ENCODE measurements at regions not wholly inside any gene's neighbourhood (a gene's known extent, or its start where the extent isn't known, plus 50 kb on each side); places are given as distances from the start of the nearest gene placed in this dataset.

DNA sequence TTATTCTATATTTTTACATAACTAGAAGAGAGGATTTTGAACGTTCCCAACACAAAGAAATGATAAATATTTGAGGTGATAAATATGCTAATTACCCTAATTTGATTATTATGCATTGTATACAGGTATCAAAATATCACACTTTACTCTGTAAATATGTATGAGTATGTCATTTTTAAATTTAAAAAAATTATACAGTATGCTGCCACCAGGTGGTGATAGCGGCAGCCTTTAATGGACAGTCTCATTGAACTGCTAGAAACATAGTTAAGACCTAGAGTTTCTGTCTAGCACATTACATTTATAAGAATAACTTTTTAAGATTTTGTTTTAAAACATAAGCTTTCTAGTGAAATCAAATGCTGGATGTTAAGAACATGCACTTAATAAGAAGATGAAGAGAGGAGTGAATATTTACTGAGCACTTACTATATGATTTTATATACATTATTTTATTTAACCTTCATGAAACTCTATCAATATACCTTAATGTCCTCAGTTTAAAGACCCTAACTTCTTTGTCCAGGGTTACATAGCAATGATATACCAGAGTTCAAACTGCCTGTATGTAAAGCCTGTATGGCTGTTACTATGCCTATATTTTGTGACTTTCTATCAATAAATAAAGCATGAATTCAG is 207.1 kb downstream of the NUF2 start:
- no peaks in the 10 kb centered on the region for H3K36me3 ChIP-seq (ENCODE audit: insufficient read depth, low read length, poor library complexity, severe bottlenecking)
- TF ChIP-seq CTCF (conservative IDR thresholded peaks at IDR 0.05; ENCODE audit: low read depth, low read length), result peak; percentile 77
- TF ChIP-seq EZH2 (IDR thresholded peaks at IDR 0.05; ENCODE audit: borderline replicate concordance, low read depth, low read length, poor library complexity, severe bottlenecking), result no peak
- H3K9me3 ChIP-seq (ENCODE audit: low read depth, low read length, poor library complexity, severe bottlenecking), result no peaks in the 10 kb centered on the region
- ChIA-PET CTCF (no interaction called here), POLR2A (ENCODE audit: low non-redundant PET) (no interaction called here)
- no peaks in the 10 kb centered on the region for H3K27me3 ChIP-seq (replicated peaks; ENCODE audit: insufficient read depth, low read depth, low read length, poor library complexity)
- BruUV-seq (replicated peaks), result no TSS peak
- H3K4me3 ChIP-seq (ENCODE audit: low read depth, low read length, poor library complexity, severe bottlenecking), result no peak overlapping the region
- H3K27ac ChIP-seq (ENCODE audit: low read depth, low read length, poor library complexity, severe bottlenecking), result peak overlapping the region; percentile 25
- intact Hi-C loops (cut with micrococcal nuclease; ENCODE audit: unreplicated experiment), result loop anchor here (2.0 to 5.0 kb wide), 2 partner anchors 117 to 168 kb away; no protein-coding TSS in a partner anchor
- H3K4me1 ChIP-seq (ENCODE audit: insufficient read depth, low read length, poor library complexity, severe bottlenecking), result peaks cover 19% of the 10 kb centered on the region
- peak; percentile 71 for DNase-seq (ENCODE audit: low spot score)

DNA sequence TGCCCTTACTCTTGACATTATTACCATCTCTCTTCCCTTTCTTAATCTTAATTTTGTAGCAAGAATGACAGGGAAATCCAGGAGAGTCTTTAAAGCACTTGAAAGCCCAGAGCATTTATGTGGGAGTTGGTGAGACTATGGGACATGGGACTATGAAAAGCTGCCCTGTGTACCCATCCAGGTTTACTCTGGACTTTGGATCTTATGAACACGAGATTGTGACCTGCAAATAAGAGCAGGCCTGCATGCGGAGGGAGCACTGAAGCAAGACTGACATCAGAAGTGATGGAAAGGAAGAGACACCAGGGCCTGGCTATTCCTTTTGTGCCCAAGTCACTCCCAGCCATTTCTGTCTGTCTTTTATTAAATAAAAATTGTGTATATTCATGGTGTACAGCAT is 209.6 kb downstream of the NUF2 start:
- Histone ChIP-seq H3K27me3 (replicated peaks; ENCODE audit: insufficient read depth, low read depth, low read length, poor library complexity) (no peaks in the 10 kb centered on the region), H3K36me3 (ENCODE audit: insufficient read depth, low read length, poor library complexity, severe bottlenecking) (no peaks in the 10 kb centered on the region), H3K9me3 (ENCODE audit: low read depth, low read length, poor library complexity, severe bottlenecking) (no peaks in the 10 kb centered on the region), H3K27ac (ENCODE audit: low read depth, low read length, poor library complexity, severe bottlenecking) (no peak overlapping the region), H3K4me1 (ENCODE audit: insufficient read depth, low read length, poor library complexity, severe bottlenecking) (peaks cover 28% of the 10 kb centered on the region), H3K4me3 (ENCODE audit: low read depth, low read length, poor library complexity, severe bottlenecking) (no peak overlapping the region)
- no TSS peak for BruUV-seq (replicated peaks)
- intact Hi-C loops (cut with micrococcal nuclease; ENCODE audit: unreplicated experiment), result loop anchor here (10.0 kb wide), 2 partner anchors 173 to 273 kb away; no protein-coding TSS in a partner anchor
- CTCF ChIA-PET, result no interaction called here
- TF ChIP-seq CTCF (conservative IDR thresholded peaks at IDR 0.05; ENCODE audit: low read depth, low read length) (no peak), EZH2 (IDR thresholded peaks at IDR 0.05; ENCODE audit: borderline replicate concordance, low read depth, low read length, poor library complexity, severe bottlenecking) (no peak)
- POLR2A ChIA-PET (ENCODE audit: low non-redundant PET), result no interaction called here
- DNase-seq (ENCODE audit: low spot score), result no peak

DNA sequence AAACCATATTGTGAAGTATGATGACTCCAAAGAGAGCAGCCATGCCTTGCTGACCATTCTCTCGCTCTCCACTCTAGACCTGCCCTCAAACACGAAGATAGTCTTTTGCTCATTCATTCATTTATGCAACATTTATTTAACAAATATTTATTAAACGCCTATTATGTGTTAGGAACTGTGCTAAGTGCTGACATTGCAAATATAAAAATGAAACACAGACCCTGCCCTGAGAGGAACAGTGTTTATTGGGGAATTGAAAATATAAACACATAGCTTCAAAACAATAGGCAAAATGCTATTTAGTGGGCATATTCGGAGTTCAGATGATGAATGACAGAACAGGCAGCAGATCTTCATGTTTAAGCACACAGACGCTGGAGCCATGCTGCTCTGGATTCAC is 213.6 kb downstream of the NUF2 start:
- H3K27ac ChIP-seq (ENCODE audit: low read depth, low read length, poor library complexity, severe bottlenecking), result peak overlapping the region; percentile 65
- H3K4me3 ChIP-seq (ENCODE audit: low read depth, low read length, poor library complexity, severe bottlenecking), result no peak overlapping the region
- peaks cover 47% of the 10 kb centered on the region for H3K4me1 ChIP-seq (ENCODE audit: insufficient read depth, low read length, poor library complexity, severe bottlenecking)
- BruUV-seq (replicated peaks), result no TSS peak
- POLR2A ChIA-PET (ENCODE audit: low non-redundant PET), result no interaction called here
- no peak for DNase-seq (ENCODE audit: low spot score)
- no peak for TF ChIP-seq EZH2 (IDR thresholded peaks at IDR 0.05; ENCODE audit: borderline replicate concordance, low read depth, low read length, poor library complexity, severe bottlenecking)
- no peak for TF ChIP-seq CTCF (conservative IDR thresholded peaks at IDR 0.05; ENCODE audit: low read depth, low read length)
- H3K27me3 ChIP-seq (replicated peaks; ENCODE audit: insufficient read depth, low read depth, low read length, poor library complexity), result no peaks in the 10 kb centered on the region
- H3K36me3 ChIP-seq (ENCODE audit: insufficient read depth, low read length, poor library complexity, severe bottlenecking), result no peaks in the 10 kb centered on the region
- intact Hi-C loops (cut with micrococcal nuclease; ENCODE audit: unreplicated experiment), result loop anchor here (5.0 to 10.0 kb wide), 5 partner anchors 169 to 1537 kb away; no protein-coding TSS in a partner anchor
- no peaks in the 10 kb centered on the region for H3K9me3 ChIP-seq (ENCODE audit: low read depth, low read length, poor library complexity, severe bottlenecking)
- CTCF ChIA-PET, result interaction anchor here (1.2 to 2.1 kb wide), 3 partner anchors 54 to 1538 kb away, joined by 6 to 9 read pairs (median 7); no protein-coding TSS in a partner anchor
